ENCODE measurements at regions not wholly inside any gene's neighbourhood (a gene's known extent, or its start where the extent isn't known, plus 50 kb on each side); places are given as distances from the start of the nearest gene placed in this dataset.

- FAIRE-seq: no peak
Measured at GRCh38 chr9:108642871-108643270, 212.9 kb downstream of the ACTL7B start.

GRCh38 chr9:108640230-108640629, 215.6 kb downstream of the ACTL7B start:
- no peak for FAIRE-seq

GRCh38 chr9:108639696-108640095, 216.1 kb downstream of the ACTL7B start:
- no peak for FAIRE-seq

- no peak for FAIRE-seq
Measured at GRCh38 chr9:108639091-108639490, 216.7 kb downstream of the ACTL7B start.

- no peak for FAIRE-seq
Measured at GRCh38 chr9:108637340-108637739, 218.4 kb downstream of the ACTL7B start.

DNA sequence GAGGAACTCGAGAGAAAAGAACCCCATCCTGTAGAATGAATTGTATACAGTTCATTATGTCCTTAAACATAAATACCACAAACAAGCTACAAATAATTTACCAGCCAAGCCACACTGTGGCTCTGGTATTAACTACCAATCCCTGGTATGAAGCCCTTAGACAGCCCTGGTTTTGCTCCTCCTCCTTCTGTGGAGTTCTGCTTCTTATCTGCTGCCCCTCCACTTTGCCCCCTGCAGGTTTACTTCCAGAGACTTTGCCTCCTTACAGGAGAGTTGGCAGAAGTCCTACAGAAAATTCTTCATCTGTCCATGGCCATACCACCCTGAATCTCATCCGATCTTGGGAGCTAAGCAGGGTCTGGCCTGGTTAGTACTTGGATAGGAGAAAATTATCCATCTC, 219.8 kb downstream of the ACTL7B start:
- no peak for FAIRE-seq

- no peak for FAIRE-seq
Measured at GRCh38 chr9:108634672-108635462, 220.9 kb downstream of the ACTL7B start.

- FAIRE-seq: no peak
Measured at GRCh38 chr9:108634204-108634603, 221.6 kb downstream of the ACTL7B start.

DNA sequence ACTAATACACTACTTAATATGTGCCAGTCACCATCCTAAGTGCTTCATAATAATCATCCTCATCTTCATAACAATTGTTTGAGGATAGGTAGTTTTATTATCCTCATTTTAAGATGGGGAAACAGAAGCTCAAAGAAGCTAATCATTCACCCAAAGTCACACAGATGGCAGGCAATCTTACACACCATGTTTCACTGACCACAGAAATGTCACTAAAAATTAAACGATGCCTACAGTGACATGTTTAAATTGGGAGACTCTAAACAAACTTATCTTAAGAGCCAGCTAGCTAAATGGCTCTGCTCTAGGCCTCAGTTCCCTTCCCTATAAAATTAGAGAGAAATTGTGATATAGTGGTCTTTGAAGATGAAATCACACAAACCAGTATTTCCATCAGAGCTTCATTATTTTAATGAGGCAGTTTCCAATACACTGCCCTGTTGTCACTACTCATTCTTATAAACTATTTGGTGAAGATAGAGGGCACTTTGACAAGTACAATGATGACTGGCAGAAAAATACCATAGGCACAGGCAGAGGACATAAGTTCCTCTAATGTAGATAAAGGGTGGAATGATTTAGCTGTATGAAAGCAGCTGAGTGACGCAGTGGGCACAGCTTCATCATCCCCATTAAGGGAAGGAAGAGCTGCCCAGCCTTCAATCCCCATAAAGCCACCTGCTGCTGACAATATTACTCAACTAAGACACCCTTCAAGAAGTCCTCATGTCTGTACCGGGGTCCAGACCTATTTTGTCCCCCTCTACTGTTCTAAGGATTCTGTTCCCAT, 224.1 kb downstream of the ACTL7B start:
- no peak for FAIRE-seq

GRCh38 chr9:108628316-108628715, 227.5 kb downstream of the ACTL7B start:
- FAIRE-seq: no peak

DNA sequence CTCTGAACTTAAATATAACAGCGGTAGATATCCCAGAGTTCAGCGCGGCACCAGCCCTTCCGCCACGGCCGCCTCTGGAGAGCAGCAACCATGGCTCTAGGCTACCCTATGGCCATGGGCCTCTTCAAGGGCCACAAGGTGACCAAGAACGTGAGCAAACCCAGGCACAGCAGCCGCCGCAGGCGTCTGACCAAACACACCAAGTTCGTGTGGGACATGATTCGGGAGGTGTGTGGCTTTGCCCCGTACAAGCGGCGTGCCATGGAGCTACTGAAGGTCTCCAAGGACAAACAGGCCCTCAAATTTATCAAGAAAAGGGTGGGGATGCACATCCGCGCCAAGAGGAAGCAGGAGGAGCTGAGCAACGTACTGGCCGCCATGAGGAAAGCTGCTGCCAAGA, 229.0 kb downstream of the ACTL7B start:
- FAIRE-seq: no peak

- no peak for FAIRE-seq
Measured at GRCh38 chr9:108621991-108622855, 233.6 kb downstream of the ACTL7B start.

DNA sequence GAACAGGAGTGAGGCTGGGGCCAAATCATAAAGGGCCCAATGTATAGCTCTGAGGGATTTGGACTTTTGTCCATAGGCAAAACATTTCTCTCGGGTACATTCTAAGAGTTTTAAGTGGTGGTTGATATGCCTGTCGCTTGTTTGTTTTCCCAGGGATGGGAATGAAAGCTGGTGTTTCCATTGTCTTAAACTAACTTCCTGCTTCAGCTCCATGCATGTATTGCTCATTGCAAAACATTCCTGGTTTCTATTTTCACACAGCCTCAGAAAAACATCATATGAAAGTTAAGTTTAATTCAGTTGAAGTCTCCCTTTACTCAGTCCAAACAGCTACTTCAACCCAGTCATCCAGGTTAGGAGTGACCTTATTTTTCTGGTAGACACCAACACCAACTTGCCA, 235.0 kb downstream of the ACTL7B start:
- FAIRE-seq: no peak

DNA sequence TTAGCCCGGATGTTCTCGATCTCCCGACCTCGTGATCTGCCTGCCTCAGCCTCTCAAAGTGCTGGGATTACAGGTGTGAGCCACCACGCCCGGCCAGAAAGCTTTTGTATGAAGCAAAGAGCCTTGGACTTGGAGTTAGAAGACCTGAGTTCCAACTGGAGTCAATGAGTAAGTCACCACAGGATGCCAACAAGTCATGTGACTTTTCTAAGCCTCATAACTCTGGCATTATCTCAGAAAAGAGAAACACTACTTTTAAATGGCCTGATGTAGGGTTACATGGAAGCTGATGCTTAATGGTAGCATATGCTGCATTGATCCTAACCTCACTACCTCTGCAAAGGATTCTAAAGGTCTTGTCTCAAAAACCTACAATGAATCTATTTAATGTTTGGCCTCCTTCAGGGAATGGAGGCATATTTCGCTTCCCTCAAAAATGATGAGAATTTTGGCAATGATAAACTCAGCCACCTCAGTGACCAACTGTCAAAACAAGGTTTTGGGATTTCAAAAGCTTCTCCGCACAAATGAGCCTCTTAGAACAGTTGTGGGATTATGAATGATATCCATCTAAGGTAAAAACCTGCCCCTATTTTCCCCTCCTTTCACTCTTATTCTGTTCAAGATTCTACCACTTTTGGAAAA, 236.8 kb downstream of the ACTL7B start:
- no peak for FAIRE-seq

DNA sequence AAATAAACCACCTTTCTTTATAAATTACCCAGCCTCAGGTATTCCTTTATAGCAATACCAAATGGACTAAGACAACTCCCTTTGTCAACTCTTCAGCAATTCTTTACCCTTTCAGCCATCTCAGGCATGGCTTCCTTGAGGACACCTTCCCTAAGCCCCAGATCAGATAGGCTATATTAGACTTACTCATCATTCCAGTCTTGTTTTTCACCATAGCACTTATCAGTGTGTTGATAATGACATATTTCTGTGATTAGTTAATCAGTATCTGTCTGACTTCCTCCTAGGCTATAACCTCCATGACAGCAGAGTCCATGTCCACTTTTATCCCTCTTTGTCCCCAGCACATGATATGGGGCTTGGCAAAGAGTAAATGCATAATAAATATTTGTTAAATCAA, 238.1 kb downstream of the ACTL7B start:
- no peak for FAIRE-seq

GRCh38 chr9:108615152-108615551, 240.6 kb downstream of the ACTL7B start:
- no peak for FAIRE-seq

- no peak for FAIRE-seq
Measured at GRCh38 chr9:108612513-108612912, 243.3 kb downstream of the ACTL7B start.

DNA sequence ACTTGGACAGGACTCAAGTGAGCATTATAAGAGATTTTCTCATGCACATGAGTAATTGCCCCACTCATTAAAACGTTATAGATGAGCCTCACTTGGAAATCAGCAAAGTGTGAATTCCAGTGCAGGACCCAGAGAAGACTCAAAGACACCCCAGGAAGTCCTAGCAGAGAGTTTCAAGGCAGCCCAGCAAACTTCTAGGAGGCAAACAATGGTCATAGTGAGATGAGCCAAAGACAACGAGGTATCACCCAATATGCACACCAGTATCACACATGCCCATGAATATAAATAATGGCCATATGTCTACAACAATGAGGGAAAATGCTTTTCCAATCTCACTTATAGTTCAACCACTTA, 245.9 kb downstream of the ACTL7B start:
- no peak for FAIRE-seq

DNA sequence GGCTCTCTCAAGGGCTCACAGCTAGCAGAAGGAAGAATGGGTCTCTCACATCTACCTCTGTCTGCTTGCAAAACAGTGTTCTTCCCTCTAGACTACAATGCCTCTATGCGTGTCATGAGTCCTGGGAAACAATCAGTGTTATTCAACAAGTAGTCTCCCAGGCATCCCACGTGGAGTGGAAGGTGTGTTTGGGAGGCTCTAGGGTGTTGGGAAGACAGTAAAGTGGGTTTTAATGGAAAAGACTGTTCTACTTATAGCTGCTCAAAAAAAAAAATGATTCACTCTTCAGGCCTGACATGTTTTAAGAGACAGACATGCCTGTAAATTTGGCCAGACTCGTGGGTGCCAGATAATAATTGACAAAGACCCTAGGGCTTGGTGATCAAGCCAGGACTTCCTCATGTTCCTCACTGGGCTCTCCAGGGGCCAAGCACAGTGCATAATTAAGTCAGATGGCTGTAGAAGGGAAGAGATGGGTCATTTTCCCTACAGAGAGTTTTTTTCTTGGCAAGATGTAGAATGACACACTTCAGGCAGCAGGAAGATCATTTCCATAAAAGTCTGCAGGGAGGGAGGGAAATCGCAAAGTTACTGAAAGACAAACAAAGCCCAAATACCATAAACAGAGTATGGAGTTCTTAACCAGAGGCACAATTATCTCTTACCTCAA, 246.4 kb downstream of the ACTL7B start:
- FAIRE-seq: no peak

GRCh38 chr9:108607607-108608006, 248.2 kb downstream of the ACTL7B start:
- FAIRE-seq: no peak

DNA sequence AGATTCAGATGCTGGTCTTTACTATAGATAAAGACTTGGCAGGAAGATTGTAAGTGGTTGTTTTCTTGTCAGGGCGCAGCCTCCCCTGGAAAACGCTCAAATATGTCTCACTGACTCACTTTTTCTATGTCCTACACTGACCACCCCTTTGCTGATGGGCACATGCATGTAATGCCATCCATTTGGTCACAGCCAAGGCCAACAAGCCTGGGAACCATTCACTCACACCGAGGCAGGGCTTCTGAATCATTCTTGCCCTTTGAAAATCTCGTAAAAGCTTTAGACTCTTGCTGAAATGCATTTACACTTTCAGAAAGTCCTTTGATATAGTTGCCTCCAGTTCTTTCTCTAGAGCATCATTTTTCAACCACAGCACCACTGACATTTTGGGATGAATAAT, 249.4 kb downstream of the ACTL7B start:
- FAIRE-seq: no peak

DNA sequence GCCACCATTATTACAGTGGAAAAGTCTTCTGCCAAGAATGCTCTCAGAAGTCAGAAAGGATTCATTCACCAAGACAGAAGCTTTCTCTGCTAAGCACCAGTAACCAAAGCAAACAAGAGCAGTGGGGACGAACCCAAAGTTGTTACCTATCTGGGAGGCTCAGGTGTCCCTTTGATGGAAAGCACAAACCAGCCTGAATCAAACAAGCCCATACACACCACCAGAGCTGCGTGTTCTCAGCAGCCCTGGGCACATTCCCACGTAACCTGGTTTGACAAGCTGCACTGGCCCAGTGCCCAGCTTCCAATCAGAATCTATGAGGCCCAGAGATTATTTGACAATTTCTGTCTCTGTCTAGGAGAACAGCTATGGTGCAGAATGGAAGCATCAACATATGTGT, 252.6 kb downstream of the ACTL7B start:
- FAIRE-seq: no peak

All from G401.6 (cell line).